Body of pancreas (tissue), 4 donors: ENCODE measurements at regions not wholly inside any gene's neighbourhood (a gene's known extent, or its start where the extent isn't known, plus 50 kb on each side); places are given as distances from the start of the nearest gene placed in this dataset.

Experiments used
- ATAC-seq: fragments of 150-250 bp; one replicate; pipeline ENCODE4 v1.9.1; 2016
- DNase-seq, 4 donors: peaks; one replicate each; pipeline ENCODE4 v3.0.0-alpha.2; 2019
- H3K27ac ChIP-seq, 4 donors: fragments of 200-600 bp; sonication (generic); 1 replicate in 3 of 4; 2 replicates in 1 of 4; pipeline versions ENCODE4 v1.5.1 to v1.6.1; 2016 to 2019; ENCODE audit warnings: mild to moderate bottlenecking in 1 of 4, mixed read lengths in 1 of 4, moderate library complexity in 1 of 4
- H3K27me3 ChIP-seq, 2 donors: fragments of 200-600 bp; sonication (generic); one replicate each; pipeline ENCODE4 v1.6.0; 2016; ENCODE audit warnings: mild to moderate bottlenecking in 1 of 2
- H3K36me3 ChIP-seq, 2 donors: fragments of 200-600 bp; sonication (generic); replicated peaks in 1 of 2; 2 replicates each; pipeline ENCODE4 v1.5.1; 2016; ENCODE audit warnings: low read depth in 2 of 2; ENCODE audit not compliant: insufficient read depth in 1 of 2
- H3K4me1 ChIP-seq: fragments of 200-600 bp; sonication (generic); one replicate; pipeline ENCODE4 v1.6.0; 2016
- H3K4me3 ChIP-seq, 2 donors: fragments of 200-600 bp; sonication (generic); 1 replicate in 1 of 2; 2 replicates in 1 of 2; pipeline ENCODE4 v1.5.1; 2016 to 2019
- H3K9me3 ChIP-seq, 3 donors: fragments of 200-600 bp; sonication (generic); 1 replicate in 2 of 3; 2 replicates in 1 of 3; pipeline ENCODE4 v1.5.1; 2016
- CTCF ChIP-seq, 7 experiments: fragments of 450-650 bp in 4 of 7; fragments of 200-600 bp in 3 of 7; sonication (generic) in 3 of 7; IDR thresholded peaks; one replicate each; pipeline ENCODE4 v1.5.1; 2016 to 2019; ENCODE audit warnings: antibody characterized with exemption in 7 of 7
- POLR2A ChIP-seq, 3 donors: fragments of 450-650 bp; IDR thresholded peaks; one replicate each; pipeline ENCODE4 v1.6.1; 2016; ENCODE audit warnings: antibody characterized with exemption in 3 of 3, mild to moderate bottlenecking in 2 of 3
- WGBS, 2 donors: methylation state at CpG; one replicate each; pipeline ENCODE4 v1.1.5; 2017; 5-methylcytosine and 5-hydroxymethylcytosine counted together
- intact Hi-C: fragments of 100-400 bp; cut with DNase I; formaldehyde crosslinking; loops from one replicate; pipeline ENCODE4 v1.15.1; 2023

DNA sequence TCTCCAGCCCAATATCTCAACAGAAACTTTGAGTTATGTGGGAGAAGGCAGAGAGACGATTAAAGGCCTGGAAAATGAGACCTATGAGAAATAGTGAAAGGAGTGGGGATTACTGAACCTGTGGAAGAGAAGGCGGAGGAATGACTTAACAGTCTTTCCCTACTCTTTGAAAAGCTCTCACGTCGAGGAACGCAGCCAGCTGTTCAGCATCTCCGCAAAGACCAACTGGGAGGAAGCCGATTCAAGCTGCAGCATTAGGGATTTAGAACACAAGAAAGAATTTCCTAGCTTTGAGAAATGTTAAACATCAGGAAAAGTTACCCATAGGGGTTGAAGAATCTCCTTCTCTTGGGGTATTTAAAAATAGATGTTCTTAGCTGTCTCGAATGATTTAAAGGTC lies 233.2 kb upstream of the PARD3B start:
- intact Hi-C loops, result no loop called here
- 75 to 78% methylated on average over 8 of the region's 8 CpGs for WGBS, 2 donors
- TF ChIP-seq CTCF (IDR thresholded peaks at IDR 0.05), result no peak
- TF ChIP-seq POLR2A (IDR thresholded peaks at IDR 0.05), result no peak
- Histone ChIP-seq H3K36me3 (no peaks in the 10 kb centered on the region), H3K27ac (no peak overlapping the region), H3K4me1 (no peaks in the 10 kb centered on the region), H3K27me3 (no peaks in the 10 kb centered on the region), H3K9me3 (no peaks in the 10 kb centered on the region), H3K4me3 (no peak overlapping the region)
- DNase-seq (no peak), ATAC-seq (no peak)

- intact Hi-C loops, result no loop called here
- Histone ChIP-seq H3K4me3 (no peak overlapping the region), H3K27me3 (no peaks in the 10 kb centered on the region), H3K27ac (no peak overlapping the region), H3K36me3 (no peaks in the 10 kb centered on the region), H3K4me1 (no peaks in the 10 kb centered on the region), H3K9me3 (no peaks in the 10 kb centered on the region)
- DNase-seq (no peak), ATAC-seq (no peak)
- 71 to 100% methylated on average over 1 of the region's 1 CpG for WGBS, 2 donors
- TF ChIP-seq POLR2A (IDR thresholded peaks at IDR 0.05), result no peak
- TF ChIP-seq CTCF (IDR thresholded peaks at IDR 0.05), result no peak
These were observed 232.0 kb upstream of the PARD3B start for GRCh38 chr2:204313256-204313655.

- WGBS, 2 donors, result 23 to 30% methylated on average over 13 of the region's 13 CpGs
- no peak overlapping the region for H3K4me3 ChIP-seq
- H3K27me3 ChIP-seq, result no peaks in the 10 kb centered on the region
- no peaks in the 10 kb centered on the region for H3K36me3 ChIP-seq
- no peak for TF ChIP-seq POLR2A (IDR thresholded peaks at IDR 0.05)
- no peak for TF ChIP-seq CTCF (IDR thresholded peaks at IDR 0.05)
- ATAC-seq (no peak), DNase-seq (peak in 3 of 4 donors; percentile 40 to 46 (median 44))
- no peaks in the 10 kb centered on the region for H3K4me1 ChIP-seq
- no peaks in the 10 kb centered on the region for H3K9me3 ChIP-seq
- no peak overlapping the region for H3K27ac ChIP-seq
- intact Hi-C loops, result no loop called here
These were observed 230.0 kb upstream of the PARD3B start for GRCh38 chr2:204315236-204315662.

DNA sequence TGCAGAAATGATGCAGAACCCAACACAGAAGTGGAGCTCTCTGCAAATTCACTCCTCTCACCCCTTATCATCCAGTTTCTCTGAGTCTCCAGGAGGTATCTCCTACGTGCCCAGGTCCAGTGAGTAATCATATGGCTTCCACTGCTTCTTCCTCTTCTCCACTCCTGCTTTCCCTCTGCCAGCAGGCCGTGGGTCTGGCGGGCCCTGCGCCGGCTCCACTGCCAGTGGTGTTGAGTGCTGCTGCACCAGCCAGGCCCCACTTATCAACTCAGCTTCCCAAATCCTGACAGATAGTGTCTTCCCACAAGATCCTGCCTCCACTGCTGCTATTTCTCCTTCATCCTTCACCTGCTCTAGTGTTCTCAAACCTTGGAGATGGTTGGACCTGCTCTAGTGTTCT lies 227.6 kb upstream of the PARD3B start:
- Histone ChIP-seq H3K4me3 (no peak overlapping the region), H3K27ac (no peak overlapping the region), H3K27me3 (no peaks in the 10 kb centered on the region), H3K36me3 (no peaks in the 10 kb centered on the region), H3K4me1 (no peaks in the 10 kb centered on the region), H3K9me3 (no peaks in the 10 kb centered on the region)
- ATAC-seq (no peak), DNase-seq (no peak)
- intact Hi-C loops, result no loop called here
- TF ChIP-seq POLR2A (IDR thresholded peaks at IDR 0.05), result no peak
- no peak for TF ChIP-seq CTCF (IDR thresholded peaks at IDR 0.05)
- 88 to 94% methylated on average over 5 of the region's 5 CpGs for WGBS, 2 donors

DNA sequence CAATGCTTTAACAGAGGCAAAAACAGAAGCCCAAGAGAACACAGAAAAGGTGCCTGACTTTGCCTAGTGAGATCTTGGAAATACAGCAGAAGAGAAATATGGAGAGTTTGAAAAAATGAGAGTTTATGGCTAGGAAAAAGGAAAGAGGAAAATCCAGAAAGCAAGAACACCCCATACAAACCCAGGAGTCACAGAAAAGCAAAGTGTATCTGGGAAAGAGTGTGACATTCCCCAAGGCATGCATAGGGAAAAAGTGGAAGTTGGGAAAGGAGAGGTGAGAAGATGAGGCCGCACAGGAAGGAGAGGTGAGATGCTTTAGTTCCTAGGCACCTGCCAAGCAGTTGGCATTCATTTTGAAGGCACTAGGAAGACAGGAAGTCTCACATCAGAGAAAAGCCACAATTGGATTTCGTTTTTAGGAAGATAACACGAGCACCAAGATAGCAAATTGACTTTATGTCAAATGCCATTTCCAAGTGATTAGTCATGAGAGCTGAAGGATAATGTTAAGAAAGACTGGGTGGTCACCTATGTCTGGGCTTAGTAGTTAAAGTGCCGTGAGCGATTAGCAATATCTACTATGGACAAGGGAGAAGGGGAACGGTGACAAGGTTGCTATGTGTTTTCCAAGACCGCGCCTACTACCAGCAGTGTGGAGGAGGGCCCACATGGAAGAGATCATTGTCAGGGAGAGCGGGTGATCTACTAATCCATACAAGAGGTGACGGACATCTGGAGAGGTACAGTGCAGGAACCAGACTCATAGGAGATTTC lies 224.1 kb upstream of the PARD3B start:
- WGBS, 2 donors, result 62 to 67% methylated on average over 10 of the region's 10 CpGs
- Histone ChIP-seq H3K4me3 (no peak overlapping the region), H3K27me3 (no peaks in the 10 kb centered on the region), H3K4me1 (no peaks in the 10 kb centered on the region), H3K27ac (no peak overlapping the region), H3K36me3 (no peaks in the 10 kb centered on the region), H3K9me3 (no peaks in the 10 kb centered on the region)
- TF ChIP-seq CTCF (IDR thresholded peaks at IDR 0.05), result no peak
- ATAC-seq, result no peak
- no peak for DNase-seq
- intact Hi-C loops, result loop anchor here (10.0 kb wide), 2 partner anchors 374 to 1364 kb away; partner anchors contain the start of gene NRP2
